Mammary epithelial cell (primary cell): ENCODE measurements at regions not wholly inside any gene's neighbourhood (a gene's known extent, or its start where the extent isn't known, plus 50 kb on each side); places are given as distances from the start of the nearest gene placed in this dataset.

Source experiments
- EZH2 ChIP-seq: IDR thresholded peaks from 2 replicates; pipeline ENCODE4 v1.6.1; 2012; ENCODE audit warnings: low read length, inconsistent platforms, borderline replicate concordance
- TF ChIP-seq, protein P1 (sequence below), 2 donors: IDR thresholded peaks in 1 of 2; conservative IDR thresholded peaks in 1 of 2; 2 replicates each; pipeline ENCODE4 v1.5.1; 2011 to 2012; ENCODE audit warnings: inconsistent platforms in 2 of 2, low read length in 2 of 2, mild to moderate bottlenecking in 2 of 2, control low read depth in 1 of 2, low read depth in 1 of 2; ENCODE audit not compliant: insufficient read depth in 1 of 2; ENCODE audit errors: extremely low read depth in 1 of 2

DNA sequence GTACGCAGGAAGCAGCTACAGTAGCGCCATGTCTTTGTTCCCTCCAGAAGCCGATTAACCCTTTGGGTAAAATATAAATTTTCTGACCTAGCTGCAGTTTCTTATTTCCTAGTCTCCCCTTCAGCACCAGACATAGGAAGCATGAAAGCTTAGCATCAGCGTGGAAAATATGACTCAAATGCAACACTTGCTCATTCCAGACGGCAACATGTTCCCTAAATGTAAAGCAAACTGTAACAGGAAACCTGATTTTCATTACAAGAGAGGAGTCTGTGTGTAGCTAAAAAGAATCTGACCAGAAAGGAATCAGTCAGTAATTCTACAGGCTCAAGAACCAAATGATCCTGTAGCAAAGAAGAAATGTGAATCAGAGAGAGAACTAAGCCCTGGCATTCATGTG is 219.2 kb downstream of the C7orf25 start:
- TF ChIP-seq, protein P1, sequence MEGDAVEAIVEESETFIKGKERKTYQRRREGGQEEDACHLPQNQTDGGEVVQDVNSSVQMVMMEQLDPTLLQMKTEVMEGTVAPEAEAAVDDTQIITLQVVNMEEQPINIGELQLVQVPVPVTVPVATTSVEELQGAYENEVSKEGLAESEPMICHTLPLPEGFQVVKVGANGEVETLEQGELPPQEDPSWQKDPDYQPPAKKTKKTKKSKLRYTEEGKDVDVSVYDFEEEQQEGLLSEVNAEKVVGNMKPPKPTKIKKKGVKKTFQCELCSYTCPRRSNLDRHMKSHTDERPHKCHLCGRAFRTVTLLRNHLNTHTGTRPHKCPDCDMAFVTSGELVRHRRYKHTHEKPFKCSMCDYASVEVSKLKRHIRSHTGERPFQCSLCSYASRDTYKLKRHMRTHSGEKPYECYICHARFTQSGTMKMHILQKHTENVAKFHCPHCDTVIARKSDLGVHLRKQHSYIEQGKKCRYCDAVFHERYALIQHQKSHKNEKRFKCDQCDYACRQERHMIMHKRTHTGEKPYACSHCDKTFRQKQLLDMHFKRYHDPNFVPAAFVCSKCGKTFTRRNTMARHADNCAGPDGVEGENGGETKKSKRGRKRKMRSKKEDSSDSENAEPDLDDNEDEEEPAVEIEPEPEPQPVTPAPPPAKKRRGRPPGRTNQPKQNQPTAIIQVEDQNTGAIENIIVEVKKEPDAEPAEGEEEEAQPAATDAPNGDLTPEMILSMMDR (conservative IDR thresholded peaks at IDR 0.05 in 1 of 2, IDR thresholded peaks at IDR 0.05 in 1 of 2; ENCODE audit: extremely low read depth in 1 of 2, insufficient read depth in 1 of 2, low read depth in 1 of 2, low read length in 2 of 2) = no peak
- TF ChIP-seq EZH2 = no peak
